Vagina (tissue), 2 donors: ENCODE measurements at regions not wholly inside any gene's neighbourhood (a gene's known extent, or its start where the extent isn't known, plus 50 kb on each side); places are given as distances from the start of the nearest gene placed in this dataset.

ENCODE experiments used
- DNase-seq, 2 donors: peaks; one replicate each; pipeline ENCODE4 v3.0.0-alpha.2; 2017; ENCODE audit errors: extremely low spot score in 2 of 2
- H3K27ac ChIP-seq: fragments of 200-600 bp; sonication (generic); one replicate; pipeline ENCODE4 v1.5.1; 2019
- H3K27me3 ChIP-seq: fragments of 200-600 bp; sonication (generic); one replicate; pipeline ENCODE4 v1.5.1; 2019
- H3K36me3 ChIP-seq, 2 donors: fragments of 200-600 bp; sonication (generic); one replicate each; pipeline ENCODE4 v1.5.1; 2017 to 2019
- H3K4me1 ChIP-seq: fragments of 200-600 bp; sonication (generic); one replicate; pipeline ENCODE4 v1.5.1; 2019
- H3K4me3 ChIP-seq, 2 donors: fragments of 200-600 bp; sonication (generic); 1 replicate in 1 of 2; 2 replicates in 1 of 2; pipeline ENCODE4 v1.5.1; 2016 to 2019
- H3K9me3 ChIP-seq: fragments of 200-600 bp; sonication (generic); one replicate; pipeline ENCODE4 v1.5.1; 2019
- POLR2A ChIP-seq, 2 donors: fragments of 450-650 bp; IDR thresholded peaks; one replicate each; pipeline ENCODE4 v1.6.1; 2017; ENCODE audit warnings: antibody characterized with exemption in 2 of 2, mild to moderate bottlenecking in 2 of 2, moderate library complexity in 2 of 2
- POLR2AphosphoS5 ChIP-seq, 2 donors: sonication (generic); formaldehyde crosslinking; IDR thresholded peaks; one replicate each; pipeline ENCODE4 v1.9.0; 2017; ENCODE audit warnings: antibody characterized with exemption in 2 of 2, mild to moderate bottlenecking in 2 of 2, low read depth in 1 of 2; ENCODE audit not compliant: insufficient read depth in 1 of 2
- intact Hi-C: fragments of 100-400 bp; cut with DNase I; formaldehyde crosslinking; loops from one replicate; pipeline ENCODE4 v1.15.1; 2023
- TF ChIP-seq, protein P1 (sequence below), 3 experiments: fragments of 450-650 bp in 2 of 3; fragments of 200-600 bp in 1 of 3; sonication (generic) in 1 of 3; IDR thresholded peaks; one replicate each; pipeline ENCODE4 v1.5.1; 2017 to 2019; ENCODE audit warnings: antibody characterized with exemption in 3 of 3, mild to moderate bottlenecking in 2 of 3, moderate library complexity in 2 of 3

- H3K9me3 ChIP-seq: no peaks in the 10 kb centered on the region
- H3K4me1 ChIP-seq: peaks cover 9% of the 10 kb centered on the region
- no peak overlapping the region for H3K4me3 ChIP-seq
- intact Hi-C loops: no loop called here
- DNase-seq: no peak
- no peaks in the 10 kb centered on the region for H3K27me3 ChIP-seq
- no peak overlapping the region for H3K27ac ChIP-seq
- H3K36me3 ChIP-seq: no peaks in the 10 kb centered on the region
- TF ChIP-seq POLR2AphosphoS5 (IDR thresholded peaks at IDR 0.05; ENCODE audit: insufficient read depth in 1 of 2, low read depth in 1 of 2) (no peak), POLR2A (IDR thresholded peaks at IDR 0.05) (no peak)
- TF ChIP-seq, protein P1, sequence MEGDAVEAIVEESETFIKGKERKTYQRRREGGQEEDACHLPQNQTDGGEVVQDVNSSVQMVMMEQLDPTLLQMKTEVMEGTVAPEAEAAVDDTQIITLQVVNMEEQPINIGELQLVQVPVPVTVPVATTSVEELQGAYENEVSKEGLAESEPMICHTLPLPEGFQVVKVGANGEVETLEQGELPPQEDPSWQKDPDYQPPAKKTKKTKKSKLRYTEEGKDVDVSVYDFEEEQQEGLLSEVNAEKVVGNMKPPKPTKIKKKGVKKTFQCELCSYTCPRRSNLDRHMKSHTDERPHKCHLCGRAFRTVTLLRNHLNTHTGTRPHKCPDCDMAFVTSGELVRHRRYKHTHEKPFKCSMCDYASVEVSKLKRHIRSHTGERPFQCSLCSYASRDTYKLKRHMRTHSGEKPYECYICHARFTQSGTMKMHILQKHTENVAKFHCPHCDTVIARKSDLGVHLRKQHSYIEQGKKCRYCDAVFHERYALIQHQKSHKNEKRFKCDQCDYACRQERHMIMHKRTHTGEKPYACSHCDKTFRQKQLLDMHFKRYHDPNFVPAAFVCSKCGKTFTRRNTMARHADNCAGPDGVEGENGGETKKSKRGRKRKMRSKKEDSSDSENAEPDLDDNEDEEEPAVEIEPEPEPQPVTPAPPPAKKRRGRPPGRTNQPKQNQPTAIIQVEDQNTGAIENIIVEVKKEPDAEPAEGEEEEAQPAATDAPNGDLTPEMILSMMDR (IDR thresholded peaks at IDR 0.05): no peak
Observed at GRCh38 chr14:80313806-80314205, 102.5 kb upstream of the DIO2 start.

DNA sequence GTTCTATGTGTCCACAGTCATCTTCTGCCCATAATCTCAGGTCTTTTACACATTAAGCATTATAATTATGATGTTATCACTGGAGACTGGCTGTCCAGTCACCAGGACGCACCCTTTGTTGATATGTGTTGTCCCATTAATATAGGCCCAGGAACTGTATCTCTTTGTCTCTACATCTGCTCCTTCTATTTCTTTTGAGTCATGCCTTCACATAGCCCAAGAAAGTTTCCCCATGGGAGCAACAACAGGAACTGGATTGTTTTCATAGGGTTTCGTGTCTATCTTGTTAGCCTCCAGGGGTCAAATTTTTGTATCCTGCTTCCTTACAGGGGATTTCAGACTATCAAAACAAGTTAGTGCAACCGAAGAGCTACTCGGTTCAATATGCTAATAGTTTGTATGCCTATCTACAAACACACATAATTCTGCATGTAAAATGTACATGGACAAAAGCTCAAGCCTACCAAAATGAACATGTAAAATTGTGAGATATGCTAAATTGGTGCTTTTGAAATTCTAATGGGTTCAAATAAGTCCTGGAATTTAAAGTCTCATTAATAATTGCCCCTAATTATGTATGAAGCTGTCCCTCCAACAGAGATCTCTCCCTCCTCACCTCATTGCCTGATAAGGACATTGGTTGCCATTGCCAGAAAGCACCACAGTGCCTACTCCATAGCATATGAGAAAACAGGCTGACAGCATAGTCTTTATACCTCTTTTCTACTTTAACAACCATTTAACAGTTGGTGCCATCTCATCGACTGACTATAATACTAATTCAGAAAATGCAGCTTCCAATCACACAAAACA lies 99.8 kb upstream of the DIO2 start:
- TF ChIP-seq POLR2A (IDR thresholded peaks at IDR 0.05) (no peak), POLR2AphosphoS5 (IDR thresholded peaks at IDR 0.05; ENCODE audit: insufficient read depth in 1 of 2, low read depth in 1 of 2) (no peak)
- TF ChIP-seq, protein P1 (IDR thresholded peaks at IDR 0.05): no peak
- Histone ChIP-seq H3K4me3 (no peak overlapping the region), H3K27ac (no peak overlapping the region), H3K27me3 (no peaks in the 10 kb centered on the region), H3K36me3 (no peaks in the 10 kb centered on the region), H3K9me3 (no peaks in the 10 kb centered on the region), H3K4me1 (peaks cover 9% of the 10 kb centered on the region)
- DNase-seq: no peak
- intact Hi-C loops: no loop called here

DNA sequence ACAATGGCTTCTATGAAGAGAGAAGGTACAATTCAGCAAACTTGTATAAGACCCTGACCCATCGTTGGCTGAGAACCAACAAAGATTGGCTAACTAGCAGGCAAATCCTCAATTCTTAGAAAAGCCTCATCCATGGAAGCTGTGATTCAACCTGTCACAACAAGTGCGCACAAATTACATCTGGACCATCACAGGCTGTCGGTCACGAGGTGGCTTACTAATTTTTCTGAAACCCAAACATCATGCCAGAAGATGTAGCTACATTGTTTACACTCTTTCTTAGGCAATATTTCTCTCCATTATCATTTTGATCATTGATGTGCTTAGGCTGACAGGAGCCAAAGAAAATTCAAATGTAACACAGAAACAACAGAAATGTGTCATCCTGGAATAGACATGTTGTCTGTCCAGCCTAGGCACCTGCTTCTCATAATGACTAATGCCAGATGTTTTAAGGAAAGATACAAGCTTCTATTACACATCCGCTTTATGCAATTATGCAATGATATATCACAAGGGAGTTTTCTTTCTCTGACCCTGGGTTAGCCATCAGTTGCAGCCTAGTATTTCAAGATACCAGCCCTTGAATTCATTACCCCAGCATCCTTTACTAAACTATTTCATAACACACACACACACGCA lies 92.9 kb upstream of the DIO2 start:
- DNase-seq: no peak
- no peaks in the 10 kb centered on the region for H3K9me3 ChIP-seq
- H3K27ac ChIP-seq: peak overlapping the region; percentile 3
- H3K4me3 ChIP-seq: no peak overlapping the region
- intact Hi-C loops: no loop called here
- no peaks in the 10 kb centered on the region for H3K27me3 ChIP-seq
- H3K36me3 ChIP-seq: no peaks in the 10 kb centered on the region
- peaks cover 11% of the 10 kb centered on the region for H3K4me1 ChIP-seq
- TF ChIP-seq POLR2AphosphoS5 (IDR thresholded peaks at IDR 0.05; ENCODE audit: insufficient read depth in 1 of 2, low read depth in 1 of 2): peak; percentile 40 to 66
- no peak for TF ChIP-seq POLR2A (IDR thresholded peaks at IDR 0.05)

GRCh38 chr14:80300351-80300750 lies 89.0 kb upstream of the DIO2 start:
- H3K9me3 ChIP-seq: no peaks in the 10 kb centered on the region
- H3K27me3 ChIP-seq: no peaks in the 10 kb centered on the region
- H3K36me3 ChIP-seq: no peaks in the 10 kb centered on the region
- no peak overlapping the region for H3K4me3 ChIP-seq
- H3K27ac ChIP-seq: no peak overlapping the region
- DNase-seq: no peak
- TF ChIP-seq, protein P1 (IDR thresholded peaks at IDR 0.05): no peak
- TF ChIP-seq POLR2A (IDR thresholded peaks at IDR 0.05) (no peak), POLR2AphosphoS5 (IDR thresholded peaks at IDR 0.05; ENCODE audit: insufficient read depth in 1 of 2, low read depth in 1 of 2) (no peak)
- H3K4me1 ChIP-seq: peaks cover 9% of the 10 kb centered on the region
- intact Hi-C loops: no loop called here

DNA sequence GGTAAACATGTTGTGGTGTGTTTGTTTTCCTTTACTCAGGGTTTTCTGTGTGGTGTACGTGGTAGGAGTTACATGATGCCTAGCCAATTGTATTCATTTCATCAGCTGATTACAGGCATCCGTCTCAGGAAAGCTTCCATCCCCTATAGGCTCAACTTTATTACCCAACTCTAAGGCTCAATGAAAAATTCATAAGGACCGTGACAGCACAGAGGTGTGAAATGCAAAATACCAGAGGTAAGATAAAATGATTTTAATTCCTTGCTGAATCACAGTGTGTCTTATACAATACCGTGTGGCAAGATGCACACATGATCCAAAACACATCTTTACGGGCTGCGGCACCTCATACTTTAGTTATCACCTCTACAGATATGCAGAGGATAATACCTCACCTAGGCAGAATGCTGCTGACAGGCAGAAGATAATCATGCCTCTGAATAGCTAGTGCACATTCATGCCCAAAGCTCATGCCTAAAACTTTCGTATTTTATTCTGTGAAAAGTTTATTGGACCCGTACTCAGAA lies 87.2 kb upstream of the DIO2 start:
- Histone ChIP-seq H3K27ac (no peak overlapping the region), H3K4me3 (no peak overlapping the region), H3K36me3 (no peaks in the 10 kb centered on the region), H3K4me1 (no peaks in the 10 kb centered on the region), H3K27me3 (no peaks in the 10 kb centered on the region), H3K9me3 (no peaks in the 10 kb centered on the region)
- intact Hi-C loops: no loop called here
- TF ChIP-seq POLR2AphosphoS5 (IDR thresholded peaks at IDR 0.05; ENCODE audit: insufficient read depth in 1 of 2, low read depth in 1 of 2) (no peak), POLR2A (IDR thresholded peaks at IDR 0.05) (no peak)
- TF ChIP-seq, protein P1 (IDR thresholded peaks at IDR 0.05): no peak
- DNase-seq: no peak
